Thyroid gland (tissue), 4 donors: ENCODE measurements at regions not wholly inside any gene's neighbourhood (a gene's known extent, or its start where the extent isn't known, plus 50 kb on each side); places are given as distances from the start of the nearest gene placed in this dataset.
"Not testable (repeated sequence)": the region's sequence is repeated elsewhere in the genome, so short reads cannot be mapped to it uniquely, and the experiment has no call there.

Experiments
- DNase-seq, 2 donors: peaks; one replicate each; pipeline ENCODE4 v3.0.0-alpha.2; 2019
- H3K27ac ChIP-seq, 3 donors: fragments of 200-600 bp; sonication (generic); 1 replicate in 2 of 3; 2 replicates in 1 of 3; pipeline ENCODE4 v1.5.1; 2016 to 2019; ENCODE audit warnings: mild to moderate bottlenecking in 1 of 3, moderate library complexity in 1 of 3
- H3K27me3 ChIP-seq: fragments of 200-600 bp; sonication (generic); one replicate; pipeline ENCODE4 v1.5.1; 2019
- H3K36me3 ChIP-seq, 2 donors: fragments of 200-600 bp; sonication (generic); one replicate each; pipeline ENCODE4 v1.5.1; 2016 to 2019
- H3K4me1 ChIP-seq, 2 donors: fragments of 200-600 bp; sonication (generic); one replicate each; pipeline ENCODE4 v1.5.1; 2017 to 2019
- H3K4me3 ChIP-seq, 3 donors: fragments of 200-600 bp; sonication (generic); replicated peaks in 1 of 3; 1 replicate in 2 of 3; 2 replicates in 1 of 3; pipeline ENCODE4 v1.5.1; 2016; ENCODE audit warnings: mild to moderate bottlenecking in 1 of 3
- H3K9me3 ChIP-seq: fragments of 200-600 bp; sonication (generic); one replicate; pipeline ENCODE4 v1.5.1; 2017
- POLR2A ChIP-seq, 2 donors: fragments of 450-650 bp; IDR thresholded peaks; one replicate each; pipeline ENCODE4 v1.6.1; 2017; ENCODE audit warnings: antibody characterized with exemption in 2 of 2, mild to moderate bottlenecking in 2 of 2, moderate library complexity in 1 of 2
- WGBS, 2 donors: methylation state at CpG; one replicate each; pipeline ENCODE4 v1.1.5; 2017; 5-methylcytosine and 5-hydroxymethylcytosine counted together
- intact Hi-C: fragments of 100-400 bp; cut with DNase I; formaldehyde crosslinking; loops from one replicate; pipeline ENCODE4 v1.15.1; 2023
- TF ChIP-seq, protein P1 (sequence below), 6 experiments: fragments of 200-600 bp in 3 of 6; fragments of 450-650 bp in 3 of 6; sonication (generic) in 3 of 6; IDR thresholded peaks; one replicate each; pipeline ENCODE4 v1.5.1; 2016 to 2019; ENCODE audit warnings: antibody characterized with exemption in 6 of 6, mild to moderate bottlenecking in 2 of 6, inconsistent platforms in 1 of 6, moderate library complexity in 1 of 6

DNA sequence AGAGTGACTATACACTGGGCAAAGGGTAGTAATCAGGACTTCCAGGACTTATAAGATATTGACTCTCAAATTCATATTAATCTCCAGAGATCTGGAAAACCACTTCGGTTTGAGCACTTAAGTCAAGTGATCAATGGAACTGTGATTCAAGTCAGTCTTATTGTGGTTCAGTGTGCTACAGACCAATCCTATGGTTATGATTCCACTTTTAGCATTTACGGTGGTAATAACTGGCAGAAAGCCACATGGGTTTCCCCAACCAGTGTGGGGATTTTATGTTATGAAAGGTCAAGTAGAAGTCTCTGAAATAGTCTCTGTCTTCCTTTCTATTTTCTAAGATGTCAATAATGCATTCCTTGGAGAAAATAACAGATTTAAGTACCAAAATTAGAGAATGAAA lies 151.3 kb upstream of the NEGR1 start:
- Histone ChIP-seq H3K27ac (no peak overlapping the region), H3K9me3 (no peaks in the 10 kb centered on the region), H3K36me3 (no peaks in the 10 kb centered on the region), H3K4me3 (no peak overlapping the region), H3K27me3 (no peaks in the 10 kb centered on the region), H3K4me1 (no peaks in the 10 kb centered on the region)
- intact Hi-C loops: no loop called here
- no peak for DNase-seq
- 70 to 79% methylated on average over 2 of the region's 2 CpGs for WGBS, 2 donors
- no peak for TF ChIP-seq POLR2A (IDR thresholded peaks at IDR 0.05)
- TF ChIP-seq, protein P1, sequence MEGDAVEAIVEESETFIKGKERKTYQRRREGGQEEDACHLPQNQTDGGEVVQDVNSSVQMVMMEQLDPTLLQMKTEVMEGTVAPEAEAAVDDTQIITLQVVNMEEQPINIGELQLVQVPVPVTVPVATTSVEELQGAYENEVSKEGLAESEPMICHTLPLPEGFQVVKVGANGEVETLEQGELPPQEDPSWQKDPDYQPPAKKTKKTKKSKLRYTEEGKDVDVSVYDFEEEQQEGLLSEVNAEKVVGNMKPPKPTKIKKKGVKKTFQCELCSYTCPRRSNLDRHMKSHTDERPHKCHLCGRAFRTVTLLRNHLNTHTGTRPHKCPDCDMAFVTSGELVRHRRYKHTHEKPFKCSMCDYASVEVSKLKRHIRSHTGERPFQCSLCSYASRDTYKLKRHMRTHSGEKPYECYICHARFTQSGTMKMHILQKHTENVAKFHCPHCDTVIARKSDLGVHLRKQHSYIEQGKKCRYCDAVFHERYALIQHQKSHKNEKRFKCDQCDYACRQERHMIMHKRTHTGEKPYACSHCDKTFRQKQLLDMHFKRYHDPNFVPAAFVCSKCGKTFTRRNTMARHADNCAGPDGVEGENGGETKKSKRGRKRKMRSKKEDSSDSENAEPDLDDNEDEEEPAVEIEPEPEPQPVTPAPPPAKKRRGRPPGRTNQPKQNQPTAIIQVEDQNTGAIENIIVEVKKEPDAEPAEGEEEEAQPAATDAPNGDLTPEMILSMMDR (IDR thresholded peaks at IDR 0.05): no peak

DNA sequence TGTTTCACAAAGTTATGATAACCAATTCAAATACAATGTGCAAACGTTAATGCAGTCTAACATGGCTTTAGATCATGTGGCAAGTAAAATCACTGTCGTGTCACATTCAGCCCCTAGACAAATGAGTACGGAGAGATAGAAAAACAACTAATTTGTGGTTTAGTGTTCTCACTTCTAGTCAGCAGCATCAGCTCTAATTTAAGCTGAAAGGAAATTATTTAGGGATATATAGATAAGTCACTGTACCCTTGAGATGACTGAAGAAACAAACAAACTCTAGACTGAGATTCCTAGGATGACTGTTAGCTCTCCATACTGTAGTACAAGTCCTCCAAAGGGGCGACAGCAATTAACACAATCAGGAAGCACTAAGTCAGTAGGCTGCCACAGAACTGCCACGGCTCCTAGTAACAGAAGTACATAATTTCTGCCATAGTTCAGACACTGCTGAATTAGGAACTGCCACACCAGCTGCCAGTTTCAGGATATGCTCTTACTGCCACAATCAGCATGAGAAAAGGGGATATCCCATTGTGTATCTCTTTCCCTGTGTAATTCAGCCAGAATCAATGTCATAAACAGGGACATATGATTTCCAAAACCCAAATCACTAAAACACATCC lies 150.4 kb upstream of the NEGR1 start:
- Histone ChIP-seq H3K9me3 (no peaks in the 10 kb centered on the region), H3K4me1 (no peaks in the 10 kb centered on the region), H3K27ac (no peak overlapping the region), H3K4me3 (no peak overlapping the region), H3K36me3 (no peaks in the 10 kb centered on the region), H3K27me3 (no peaks in the 10 kb centered on the region)
- intact Hi-C loops: no loop called here
- DNase-seq: no peak
- no peak for TF ChIP-seq POLR2A (IDR thresholded peaks at IDR 0.05)
- TF ChIP-seq, protein P1 (IDR thresholded peaks at IDR 0.05): no peak
- 71 to 72% methylated on average over 5 of the region's 5 CpGs for WGBS, 2 donors

DNA sequence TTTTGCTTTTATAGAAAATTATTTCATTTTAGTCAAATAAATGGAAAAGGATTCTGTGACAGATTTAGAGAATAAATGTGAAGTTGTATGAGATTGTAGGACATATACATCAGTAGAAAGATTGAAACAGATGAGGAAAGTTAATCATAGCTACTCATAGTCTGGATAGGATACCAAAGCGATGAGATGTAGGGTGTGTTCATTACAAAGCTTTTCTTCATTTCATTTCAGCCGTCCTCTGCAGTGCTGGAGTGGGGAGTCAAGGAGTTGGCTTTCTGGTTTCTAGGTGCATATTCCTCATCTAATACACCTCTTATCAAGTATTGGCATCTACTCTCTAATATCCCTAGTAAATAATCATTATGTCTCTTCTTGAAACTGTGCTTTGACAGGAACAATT lies 149.5 kb upstream of the NEGR1 start:
- no peak for TF ChIP-seq POLR2A (IDR thresholded peaks at IDR 0.05)
- TF ChIP-seq, protein P1 (IDR thresholded peaks at IDR 0.05): no peak
- H3K36me3 ChIP-seq: no peaks in the 10 kb centered on the region
- no peak overlapping the region for H3K27ac ChIP-seq
- no peaks in the 10 kb centered on the region for H3K4me1 ChIP-seq
- H3K4me3 ChIP-seq: no peak overlapping the region
- intact Hi-C loops: no loop called here
- H3K9me3 ChIP-seq: no peaks in the 10 kb centered on the region
- 85 to 90% methylated on average over 2 of the region's 2 CpGs for WGBS, 2 donors
- no peak for DNase-seq
- no peaks in the 10 kb centered on the region for H3K27me3 ChIP-seq

DNA sequence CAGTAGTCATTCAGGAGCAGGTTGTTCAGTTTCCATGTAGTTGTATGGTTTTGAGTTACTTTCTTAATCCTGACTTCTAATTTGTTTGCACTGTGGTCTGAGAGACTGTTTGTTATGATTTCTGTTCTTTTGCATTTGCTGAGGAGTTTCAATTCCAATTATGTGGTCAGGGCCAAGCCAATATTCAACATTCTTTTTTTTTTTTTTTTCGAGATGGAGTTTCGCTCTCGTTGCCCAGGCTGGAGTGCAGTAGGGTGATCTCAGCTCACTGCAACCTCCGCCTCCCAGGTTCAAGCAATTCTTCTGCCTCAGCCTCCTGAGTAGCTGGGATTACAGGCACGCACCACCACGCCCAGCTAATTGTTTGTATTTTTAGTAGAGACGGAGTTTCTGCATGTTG lies 145.9 kb upstream of the NEGR1 start:
- H3K27ac ChIP-seq, H3K27me3 ChIP-seq, H3K36me3 ChIP-seq, intact Hi-C loops, H3K9me3 ChIP-seq, DNase-seq, H3K4me3 ChIP-seq, H3K4me1 ChIP-seq: not testable (repeated sequence)
- WGBS, 2 donors: 92 to 95% methylated on average over 7 of the region's 7 CpGs

DNA sequence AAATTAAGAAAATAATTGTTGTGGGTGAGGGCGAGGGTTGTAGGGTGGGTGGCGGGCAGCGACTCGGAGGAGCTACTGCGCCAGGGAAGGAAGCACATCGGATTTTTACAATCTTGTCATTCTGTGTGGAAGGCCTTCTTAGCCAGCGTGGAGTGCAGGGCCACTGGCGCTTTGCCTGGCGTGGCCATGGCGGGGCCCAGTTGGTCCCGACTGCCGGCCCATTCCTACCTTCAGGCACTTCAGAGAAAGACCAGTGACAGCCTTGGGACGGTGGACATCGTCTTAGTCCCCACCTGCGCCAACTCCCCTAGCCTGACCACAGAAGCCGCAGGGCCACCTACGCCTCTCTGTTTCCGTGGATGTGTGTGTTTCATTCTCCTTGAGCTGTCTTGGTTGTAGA lies 136.9 kb upstream of the NEGR1 start:
- H3K36me3 ChIP-seq: no peaks in the 10 kb centered on the region
- 95 to 98% methylated on average over 18 of the region's 18 CpGs for WGBS, 2 donors
- intact Hi-C loops: no loop called here
- H3K9me3 ChIP-seq: no peaks in the 10 kb centered on the region
- H3K4me3 ChIP-seq: no peak overlapping the region
- no peaks in the 10 kb centered on the region for H3K4me1 ChIP-seq
- no peaks in the 10 kb centered on the region for H3K27me3 ChIP-seq
- DNase-seq: no peak
- no peak overlapping the region for H3K27ac ChIP-seq
- TF ChIP-seq, protein P1 (IDR thresholded peaks at IDR 0.05): no peak
- no peak for TF ChIP-seq POLR2A (IDR thresholded peaks at IDR 0.05)

DNA sequence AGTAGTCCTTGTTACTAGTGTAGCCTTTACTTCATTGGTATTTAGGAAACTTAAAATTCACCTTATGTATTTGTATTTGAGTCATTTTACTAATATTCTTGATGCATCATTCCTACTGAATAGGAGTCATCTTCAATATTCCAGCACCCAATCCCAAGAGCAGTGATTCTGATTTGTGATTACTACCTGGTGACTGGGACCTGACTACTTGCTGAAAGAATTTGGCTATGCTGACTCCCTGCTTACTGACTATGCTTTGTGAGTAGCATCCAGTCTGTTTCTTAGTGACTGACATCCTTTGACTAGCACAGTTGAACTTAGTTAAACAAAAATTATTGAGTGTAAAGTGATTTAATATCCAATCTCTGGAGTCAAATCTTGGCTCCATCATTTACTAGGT lies 129.9 kb upstream of the NEGR1 start:
- no peaks in the 10 kb centered on the region for H3K4me1 ChIP-seq
- H3K36me3 ChIP-seq: no peaks in the 10 kb centered on the region
- no peak for TF ChIP-seq POLR2A (IDR thresholded peaks at IDR 0.05)
- TF ChIP-seq, protein P1 (IDR thresholded peaks at IDR 0.05): no peak
- no peaks in the 10 kb centered on the region for H3K9me3 ChIP-seq
- intact Hi-C loops: no loop called here
- H3K27ac ChIP-seq: no peak overlapping the region
- no peak for DNase-seq
- no peak overlapping the region for H3K4me3 ChIP-seq
- H3K27me3 ChIP-seq: no peaks in the 10 kb centered on the region
